Left ventricle myocardium inferior (tissue), 1 donor: ENCODE measurements at regions not wholly inside any gene's neighbourhood (a gene's known extent, or its start where the extent isn't known, plus 50 kb on each side); places are given as distances from the start of the nearest gene placed in this dataset.

Experiments used
- DNase-seq: peaks from one replicate; pipeline ENCODE4 v3.0.0-alpha.2; 2020
- H3K27ac ChIP-seq: fragments of 200-600 bp; replicated peaks from 2 replicates; pipeline ENCODE4 v1.8.0; 2021
- H3K27me3 ChIP-seq: fragments of 200-600 bp; 2 replicates; pipeline ENCODE4 v1.8.0; 2021; ENCODE audit warnings: low read depth
- H3K36me3 ChIP-seq: fragments of 200-600 bp; 2 replicates; pipeline ENCODE4 v1.8.0; 2021
- H3K4me1 ChIP-seq: fragments of 200-600 bp; 2 replicates; pipeline ENCODE4 v1.8.0; 2021
- H3K4me3 ChIP-seq: fragments of 200-600 bp; 2 replicates; pipeline ENCODE4 v1.8.0; 2021; ENCODE audit warnings: mild to moderate bottlenecking, moderate library complexity
- H3K9me3 ChIP-seq: fragments of 200-600 bp; replicated peaks from 2 replicates; pipeline ENCODE4 v1.8.0; 2021
- CTCF ChIP-seq: fragments of 200-600 bp; IDR thresholded peaks from 2 replicates; pipeline ENCODE4 v1.8.0; 2021; ENCODE audit warnings: antibody characterized with exemption, mild to moderate bottlenecking, borderline replicate concordance
- intact Hi-C: fragments of 100-400 bp; cut with micrococcal nuclease; formaldehyde crosslinking; loops from one replicate; pipeline ENCODE4 v1.11.0; 2022
- donor health status: DM: no; HTN: yes; CAD: no; lungs with severe emphysema.

- H3K36me3 ChIP-seq, result no peaks in the 10 kb centered on the region
- peak; percentile 62 for DNase-seq
- no peaks in the 10 kb centered on the region for H3K9me3 ChIP-seq
- H3K27me3 ChIP-seq, result no peaks in the 10 kb centered on the region
- H3K27ac ChIP-seq, result no peak overlapping the region
- intact Hi-C loops, result no loop called here
- H3K4me3 ChIP-seq, result no peak overlapping the region
- no peak for TF ChIP-seq CTCF
- peaks cover 17% of the 10 kb centered on the region for H3K4me1 ChIP-seq
These were observed 210.0 kb upstream of the GSE1 start for GRCh38 chr16:85402910-85403692.

- Histone ChIP-seq H3K36me3 (no peaks in the 10 kb centered on the region), H3K27ac (no peak overlapping the region)
- no peak for TF ChIP-seq CTCF
These were observed 209.4 kb upstream of the GSE1 start for GRCh38 chr16:85403693-85404092.

GRCh38 chr16:85412911-85413520, 200.1 kb upstream of the GSE1 start:
- intact Hi-C loops, result no loop called here
- no peak overlapping the region for H3K4me3 ChIP-seq
- H3K9me3 ChIP-seq, result no peaks in the 10 kb centered on the region
- H3K4me1 ChIP-seq, result peaks cover 14% of the 10 kb centered on the region
- H3K27me3 ChIP-seq, result no peaks in the 10 kb centered on the region
- H3K36me3 ChIP-seq, result no peaks in the 10 kb centered on the region
- DNase-seq, result peak; percentile 9
- H3K27ac ChIP-seq, result no peak overlapping the region
- TF ChIP-seq CTCF, result no peak

More at GRCh38 chr16:85403693-85404092, 209.4 kb upstream of the GSE1 start:
- no peak overlapping the region for H3K4me3 ChIP-seq
- intact Hi-C loops, result no loop called here
- peaks cover 17% of the 10 kb centered on the region for H3K4me1 ChIP-seq
- no peaks in the 10 kb centered on the region for H3K27me3 ChIP-seq
- no peaks in the 10 kb centered on the region for H3K9me3 ChIP-seq
- no peak for DNase-seq

GRCh38 chr16:85413691-85414663, 199.1 kb upstream of the GSE1 start:
- Histone ChIP-seq H3K27me3 (no peaks in the 10 kb centered on the region), H3K27ac (no peak overlapping the region), H3K36me3 (no peaks in the 10 kb centered on the region), H3K4me3 (no peak overlapping the region), H3K9me3 (no peaks in the 10 kb centered on the region), H3K4me1 (peaks cover 14% of the 10 kb centered on the region)
- TF ChIP-seq CTCF, result no peak
- no peak for DNase-seq
- intact Hi-C loops, result no loop called here
